ENCODE measurements at regions not wholly inside any gene's neighbourhood (a gene's known extent, or its start where the extent isn't known, plus 50 kb on each side); places are given as distances from the start of the nearest gene placed in this dataset.
"Not testable (repeated sequence)": the region's sequence is repeated elsewhere in the genome, so short reads cannot be mapped to it uniquely, and the experiment has no call there.

DNA sequence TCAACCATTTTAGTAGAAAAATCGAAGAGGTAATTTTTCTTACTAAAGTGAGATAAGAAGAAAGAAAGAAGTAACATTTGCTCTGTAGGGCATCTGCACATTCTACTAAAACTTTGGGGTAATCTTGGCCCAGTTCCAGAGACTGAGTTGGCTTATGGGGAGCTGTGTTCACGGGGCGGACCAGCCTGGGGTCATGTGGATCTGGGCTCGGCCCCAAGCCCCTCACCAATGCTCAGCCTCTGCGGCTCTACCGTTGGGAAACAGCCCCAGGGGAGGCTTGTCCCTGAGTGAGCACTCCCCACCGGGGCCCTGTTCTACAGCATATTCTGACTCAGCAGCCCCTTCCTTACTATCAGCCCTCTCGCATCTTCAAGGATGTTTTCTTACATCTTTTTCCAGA, 132.3 kb downstream of the RTP5 start:
- intact Hi-C loops (cut with micrococcal nuclease): no loop called here

DNA sequence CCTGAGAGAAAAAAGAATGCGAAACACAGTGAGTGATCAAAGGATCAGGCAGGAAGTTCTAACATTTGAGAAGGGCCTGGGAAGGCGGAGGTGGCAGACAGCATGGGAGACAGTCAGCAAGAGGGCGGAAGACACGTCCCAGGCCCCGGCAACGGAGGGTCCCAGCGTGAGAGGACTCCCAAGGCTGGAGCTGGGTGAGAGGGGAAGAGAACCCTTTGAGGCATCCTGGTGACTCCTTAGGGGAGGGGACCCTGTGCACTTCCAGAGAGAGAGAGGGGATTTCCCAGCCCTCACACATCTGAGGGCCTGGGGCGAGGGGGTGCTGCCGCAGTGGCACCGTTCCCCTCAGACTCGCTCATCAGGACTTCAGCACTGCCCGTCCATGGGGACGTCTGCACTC, 133.4 kb downstream of the RTP5 start:
- intact Hi-C loops (cut with micrococcal nuclease): no loop called here

DNA sequence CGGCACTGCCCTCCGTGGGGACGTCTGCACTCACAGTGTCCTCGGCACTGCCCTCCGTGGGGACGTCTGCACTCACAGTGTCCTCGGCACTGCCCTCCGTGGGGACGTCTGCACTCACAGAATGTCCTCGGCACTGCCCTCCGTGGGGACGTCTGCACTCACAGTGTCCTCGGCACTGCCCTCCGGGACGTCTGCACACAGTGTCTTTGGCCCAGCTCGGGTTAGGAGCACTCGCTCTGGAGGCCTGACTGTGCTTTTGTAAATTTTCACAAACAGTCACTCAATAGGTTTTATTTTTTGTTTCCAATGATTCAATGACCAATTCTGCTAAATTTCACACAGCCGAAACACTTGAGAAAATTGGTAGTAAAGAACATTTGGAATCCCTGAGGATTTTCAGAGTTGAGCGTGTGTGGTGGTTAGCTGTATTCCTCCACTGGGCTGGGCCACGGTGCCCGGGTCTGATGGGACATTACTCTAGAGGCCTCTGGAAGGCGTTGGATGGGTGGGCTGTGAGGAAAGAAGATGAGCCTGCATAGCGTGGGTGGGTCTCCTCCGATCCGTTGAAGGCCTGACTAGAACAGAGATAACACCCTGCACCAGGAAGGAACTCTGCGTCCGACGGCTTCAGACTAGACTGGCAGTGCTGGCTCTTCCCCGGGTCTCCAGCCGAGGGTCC, 134.8 kb downstream of the RTP5 start:
- intact Hi-C loops (cut with micrococcal nuclease): no loop called here

DNA sequence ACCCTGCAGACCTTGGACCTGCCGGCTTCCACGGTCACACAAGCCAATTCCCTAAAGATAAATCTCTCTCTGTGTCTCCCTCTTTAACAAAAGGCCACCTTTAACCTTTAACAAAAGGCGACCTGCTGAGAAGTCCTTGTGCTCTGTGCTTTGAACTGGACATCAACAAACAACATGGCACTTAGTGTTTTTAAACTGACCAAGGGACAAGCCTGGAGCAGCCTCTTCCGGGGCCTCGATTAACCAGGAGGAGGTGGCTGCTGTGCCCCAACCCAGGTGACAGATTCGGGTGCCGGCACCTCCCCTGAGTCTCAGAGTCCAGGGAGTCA, 135.3 kb downstream of the RTP5 start:
- intact Hi-C loops (cut with micrococcal nuclease): no loop called here

DNA sequence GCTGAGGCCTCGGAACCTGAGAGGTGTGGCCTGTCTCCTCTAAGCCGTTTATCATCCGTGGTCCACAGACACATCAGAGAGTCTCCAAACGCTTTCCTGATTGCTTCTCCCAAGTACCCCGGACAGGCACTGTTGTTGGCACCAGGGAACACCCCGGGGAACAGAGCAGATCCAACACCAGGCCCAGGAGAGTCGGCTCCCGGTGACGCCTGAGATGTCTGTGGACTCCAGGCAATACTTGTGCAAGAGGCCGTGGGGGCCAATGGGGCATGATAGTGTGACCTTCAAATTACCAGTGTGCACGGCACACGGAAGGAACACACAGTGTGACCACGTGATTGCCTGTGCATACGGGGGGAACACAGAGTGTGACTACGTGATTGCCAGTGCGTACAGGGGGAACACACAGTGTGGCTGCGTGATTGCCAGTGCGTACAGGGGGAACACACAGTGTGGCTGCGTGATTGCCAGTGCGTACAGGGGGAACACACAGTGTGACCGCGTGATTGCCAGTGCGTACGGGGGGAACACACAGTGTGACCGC, 136.6 kb downstream of the RTP5 start:
- intact Hi-C loops (cut with micrococcal nuclease): not testable (repeated sequence)

DNA sequence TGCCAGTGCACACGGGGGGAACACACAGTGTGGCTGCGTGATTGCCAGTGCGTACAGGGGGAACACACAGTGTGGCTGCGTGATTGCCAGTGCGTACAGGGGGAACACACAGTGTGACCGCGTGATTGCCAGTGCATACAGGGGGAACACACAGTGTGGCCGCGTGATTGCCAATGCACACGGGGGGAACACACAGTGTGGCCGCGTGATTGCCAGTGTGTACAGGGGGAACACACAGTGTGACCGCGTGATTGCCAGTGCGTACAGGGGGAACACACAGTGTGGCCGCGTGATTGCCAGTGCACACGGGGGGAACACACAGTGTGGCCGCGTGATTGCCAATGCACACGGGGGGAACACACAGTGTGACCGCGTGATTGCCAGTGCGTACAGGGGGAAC, 139.4 kb downstream of the RTP5 start:
- intact Hi-C loops (cut with micrococcal nuclease): not testable (repeated sequence)

DNA sequence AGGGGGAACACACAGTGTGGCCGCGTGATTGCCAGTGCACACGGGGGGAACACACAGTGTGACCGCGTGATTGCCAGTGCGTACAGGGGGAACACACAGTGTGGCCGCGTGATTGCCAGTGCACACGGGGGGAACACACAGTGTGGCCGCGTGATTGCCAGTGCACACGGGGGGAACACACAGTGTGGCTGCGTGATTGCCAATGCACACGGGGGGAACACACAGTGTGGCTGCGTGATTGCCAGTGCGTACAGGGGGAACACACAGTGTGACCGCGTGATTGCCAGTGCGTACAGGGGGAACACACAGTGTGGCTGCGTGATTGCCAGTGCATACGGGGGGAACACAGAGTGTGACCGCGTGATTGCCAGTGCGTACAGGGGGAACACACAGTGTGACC, 140.3 kb downstream of the RTP5 start:
- intact Hi-C loops (cut with micrococcal nuclease): not testable (repeated sequence)

DNA sequence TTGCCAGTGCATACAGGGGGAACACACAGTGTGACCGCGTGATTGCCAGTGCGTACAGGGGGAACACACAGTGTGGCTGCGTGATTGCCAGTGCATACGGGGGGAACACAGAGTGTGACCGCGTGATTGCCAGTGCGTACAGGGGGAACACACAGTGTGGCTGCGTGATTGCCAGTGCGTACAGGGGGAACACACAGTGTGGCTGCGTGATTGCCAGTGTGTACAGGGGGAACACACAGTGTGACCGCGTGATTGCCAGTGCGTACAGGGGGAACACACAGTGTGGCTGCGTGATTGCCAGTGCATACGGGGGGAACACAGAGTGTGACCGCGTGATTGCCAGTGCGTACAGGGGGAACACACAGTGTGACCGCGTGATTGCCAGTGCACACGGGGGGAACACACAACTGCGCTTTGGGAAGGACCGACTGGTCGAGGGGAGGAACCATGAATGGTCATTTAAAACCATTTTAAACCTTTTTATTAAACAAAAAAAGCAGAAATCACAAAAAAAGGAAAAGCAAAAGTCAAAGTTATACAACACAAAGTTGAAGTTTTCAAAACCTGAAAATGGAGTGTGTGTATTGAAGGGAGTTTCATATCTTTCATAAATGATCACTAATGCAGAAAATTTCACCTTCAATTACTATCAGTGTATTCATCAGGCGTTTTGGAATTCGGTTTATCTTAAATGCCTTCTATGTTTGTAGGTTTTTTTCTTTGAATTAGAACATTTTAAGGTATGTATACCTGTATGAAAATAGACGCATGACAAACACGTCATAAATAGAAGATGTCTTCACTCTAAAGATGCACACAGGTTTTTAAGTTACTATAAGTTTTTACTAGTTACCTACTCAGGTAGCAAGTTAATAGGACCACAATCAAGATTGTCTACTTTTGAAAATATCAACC, 141.0 kb downstream of the RTP5 start:
- intact Hi-C loops (cut with micrococcal nuclease): not testable (repeated sequence)

DNA sequence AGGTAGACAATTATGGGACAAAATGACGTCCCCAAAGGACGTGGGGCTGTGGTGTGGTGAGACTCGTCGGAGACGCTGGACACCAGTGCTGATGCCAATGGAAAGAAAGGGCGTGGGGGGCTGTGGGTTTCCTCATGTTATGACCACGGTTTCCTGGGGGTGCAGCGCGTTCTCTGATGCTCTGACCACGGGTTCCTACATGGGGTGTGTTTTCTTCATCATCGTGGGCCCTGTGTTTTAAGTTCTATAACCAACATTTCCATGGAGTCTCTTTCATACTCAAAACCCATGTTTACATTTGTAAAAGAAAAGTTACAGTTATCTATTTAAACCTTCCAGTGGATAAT, 141.6 kb downstream of the RTP5 start:
- intact Hi-C loops (cut with micrococcal nuclease): no loop called here

DNA sequence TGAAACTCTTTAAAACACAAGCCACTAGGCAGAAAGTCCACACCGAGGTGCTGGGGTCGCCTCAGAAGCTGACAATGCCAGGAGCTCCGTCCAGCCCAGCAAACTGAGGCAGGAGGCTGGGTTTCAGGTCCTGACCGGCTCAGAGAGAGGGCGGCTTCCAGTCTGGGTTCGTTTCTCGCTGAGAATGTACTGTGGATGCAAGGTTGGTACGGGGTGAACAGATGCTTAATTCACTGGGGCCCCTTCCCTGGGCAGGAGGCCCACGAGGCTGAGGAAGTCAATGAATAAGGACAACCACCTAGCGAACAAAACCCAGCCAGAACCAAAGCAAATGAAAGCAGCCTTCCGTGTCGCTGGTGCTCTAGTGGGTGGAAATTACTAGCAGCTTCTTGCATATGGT, 142.0 kb downstream of the RTP5 start:
- intact Hi-C loops (cut with micrococcal nuclease): no loop called here

DNA sequence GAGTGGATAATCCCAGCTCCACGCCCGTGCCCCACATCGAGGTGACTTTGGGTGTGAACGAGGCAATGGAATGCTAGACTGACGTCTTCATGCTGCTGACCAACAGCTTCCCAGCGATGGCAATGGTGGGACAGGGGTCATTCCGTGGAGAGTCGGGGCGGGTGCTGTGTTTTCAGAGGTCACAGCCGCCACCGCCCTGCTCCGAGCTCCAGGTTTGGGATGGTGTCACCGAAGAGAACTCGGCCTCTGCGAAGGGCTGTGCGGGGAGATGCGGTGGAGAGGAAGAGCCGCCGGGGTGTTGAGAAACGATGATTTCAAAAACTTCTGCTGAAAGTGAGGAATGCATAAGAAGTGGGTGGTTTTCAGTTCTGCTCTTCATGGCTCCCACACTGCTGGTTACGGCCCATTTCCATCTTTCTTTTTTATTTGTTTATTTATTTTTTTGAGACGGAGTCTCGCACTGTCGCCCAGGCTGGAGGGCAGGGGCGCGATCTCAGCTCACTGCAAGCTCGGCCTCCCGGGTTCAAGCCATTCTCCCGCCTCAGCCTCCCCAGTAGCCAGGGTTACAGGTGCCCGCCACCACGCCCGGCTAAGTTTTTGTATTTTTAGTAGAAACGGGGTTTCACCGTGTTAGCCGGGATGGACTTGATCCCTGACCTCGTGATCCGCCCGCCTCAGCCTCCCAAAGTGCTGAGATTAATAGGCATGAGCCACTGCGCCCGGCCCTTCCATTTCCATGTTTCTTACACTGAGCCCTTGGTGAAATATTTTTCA, 142.6 kb downstream of the RTP5 start:
- intact Hi-C loops (cut with micrococcal nuclease): no loop called here

DNA sequence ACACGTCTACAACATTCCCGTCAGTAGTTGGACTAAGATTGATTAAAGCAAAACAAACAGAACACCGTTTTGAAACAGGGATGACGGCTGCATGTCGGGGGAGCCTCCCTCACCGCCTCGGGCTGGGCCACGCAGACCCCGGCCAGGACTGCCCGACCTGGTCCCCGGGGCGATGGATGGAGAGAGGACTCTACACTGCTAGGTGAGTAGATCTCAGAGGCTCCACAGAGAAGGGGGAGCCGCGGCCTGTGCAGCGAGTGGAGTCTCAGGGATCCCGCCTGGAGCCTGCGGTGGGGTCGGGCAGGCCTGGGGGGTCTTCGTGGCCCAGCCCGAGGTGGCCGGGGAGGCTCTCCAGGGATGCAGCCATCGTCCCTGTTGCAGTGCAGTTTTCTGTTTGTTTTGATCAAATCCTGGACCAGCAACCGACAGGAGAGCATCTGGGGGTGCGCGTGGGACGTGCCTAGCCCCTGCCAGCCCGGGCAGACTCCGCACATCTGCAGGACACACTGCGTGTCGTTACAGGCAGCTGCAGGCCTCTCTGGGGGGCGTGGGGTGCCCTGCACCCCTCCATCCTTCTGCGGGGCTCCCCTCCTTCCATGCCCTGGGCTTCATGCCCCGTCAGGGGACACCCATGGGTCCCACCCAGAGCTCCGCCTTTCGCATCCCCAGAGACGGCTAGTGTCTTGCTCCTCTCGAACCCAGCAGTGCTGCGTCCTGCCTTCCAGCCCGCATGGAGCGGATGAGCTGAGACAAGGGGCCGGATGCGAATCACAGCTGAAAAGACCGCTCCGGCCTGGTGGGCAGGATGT, 143.6 kb downstream of the RTP5 start:
- intact Hi-C loops (cut with micrococcal nuclease): no loop called here

DNA sequence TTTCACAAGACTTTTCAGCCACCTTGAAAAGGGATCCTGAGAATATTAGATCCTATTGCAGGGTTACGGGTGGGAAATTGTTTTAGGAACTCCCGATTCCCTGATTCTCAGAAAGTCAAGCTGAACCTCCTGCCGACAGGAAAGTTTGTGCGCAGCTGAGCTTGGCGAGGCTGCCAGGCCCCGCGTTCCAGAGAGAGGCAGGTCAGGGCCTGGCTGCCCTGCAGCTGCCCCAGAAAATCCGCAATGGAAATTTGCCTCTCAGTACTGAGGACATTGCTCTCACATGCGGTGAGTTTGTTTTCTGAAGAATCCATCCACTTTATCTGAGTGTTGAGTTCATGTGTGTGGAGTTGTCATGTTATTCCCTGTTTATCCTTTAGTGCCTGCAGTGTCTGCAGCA, 144.2 kb downstream of the RTP5 start:
- intact Hi-C loops (cut with micrococcal nuclease): no loop called here

DNA sequence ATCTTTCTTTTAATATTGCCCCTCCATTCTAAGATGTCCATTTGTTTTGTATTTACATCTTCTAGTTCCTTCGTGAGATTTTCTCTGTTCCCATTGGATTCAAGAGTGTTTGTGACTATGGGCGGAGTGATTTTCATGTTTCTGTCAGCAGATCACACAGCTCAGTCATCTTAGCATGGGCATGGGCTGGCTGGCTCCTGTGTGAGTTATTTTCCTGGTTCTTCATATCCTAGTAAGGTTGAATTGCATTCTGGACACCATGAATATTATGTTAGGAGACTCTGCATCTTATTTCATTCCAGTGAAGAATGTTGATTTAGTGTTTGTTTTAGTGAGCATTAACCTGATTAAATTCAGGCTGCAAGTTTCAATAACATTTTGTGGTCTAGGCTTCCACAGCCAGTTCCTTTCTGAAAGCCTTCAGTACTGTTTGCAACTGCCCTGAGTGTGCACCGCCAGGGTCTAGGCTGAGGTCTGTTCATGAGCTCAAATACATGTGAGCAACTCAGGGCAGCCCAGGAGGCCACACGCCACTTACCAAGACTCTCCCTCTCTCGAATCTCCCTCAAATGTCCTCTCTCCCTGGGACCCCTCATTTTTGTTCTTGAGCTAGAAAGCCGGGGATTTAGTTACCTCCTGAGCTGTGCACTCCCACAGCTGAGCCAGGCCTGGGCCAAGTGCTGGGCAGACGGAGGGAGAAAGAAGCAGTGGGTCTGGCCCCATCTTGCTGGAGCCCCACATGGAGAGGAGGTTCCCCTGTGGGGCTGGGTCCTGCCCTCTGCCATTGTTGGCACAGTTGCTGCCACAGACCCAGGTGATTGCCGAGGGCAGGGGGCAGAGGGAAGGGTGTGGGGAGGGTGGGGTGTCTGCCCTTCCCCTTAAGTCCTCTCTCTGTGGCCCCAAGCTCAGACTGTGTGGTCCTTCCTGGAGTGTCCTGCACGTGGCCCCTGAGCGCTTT, 145.9 kb downstream of the RTP5 start:
- intact Hi-C loops (cut with micrococcal nuclease): no loop called here

DNA sequence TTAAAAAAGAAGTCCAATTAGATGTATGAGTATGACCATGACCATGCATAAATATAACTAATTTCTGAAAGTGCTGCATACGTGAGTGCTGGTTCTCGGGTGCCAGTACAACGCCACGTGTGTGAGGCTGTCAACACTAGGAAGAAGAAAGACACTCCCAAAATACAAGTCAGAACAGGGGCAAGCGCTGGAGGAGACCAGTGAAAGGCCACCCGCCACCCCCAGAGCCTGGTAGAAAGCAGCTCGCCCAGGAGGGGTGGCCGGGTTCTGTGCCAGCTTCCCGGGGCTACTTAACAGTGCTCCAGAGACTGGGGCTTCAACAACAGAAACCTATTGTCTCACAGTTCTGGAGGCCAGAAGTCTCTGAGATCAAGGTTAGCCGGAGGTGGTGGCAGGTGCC, 147.6 kb downstream of the RTP5 start:
- intact Hi-C loops (cut with micrococcal nuclease): no loop called here

DNA sequence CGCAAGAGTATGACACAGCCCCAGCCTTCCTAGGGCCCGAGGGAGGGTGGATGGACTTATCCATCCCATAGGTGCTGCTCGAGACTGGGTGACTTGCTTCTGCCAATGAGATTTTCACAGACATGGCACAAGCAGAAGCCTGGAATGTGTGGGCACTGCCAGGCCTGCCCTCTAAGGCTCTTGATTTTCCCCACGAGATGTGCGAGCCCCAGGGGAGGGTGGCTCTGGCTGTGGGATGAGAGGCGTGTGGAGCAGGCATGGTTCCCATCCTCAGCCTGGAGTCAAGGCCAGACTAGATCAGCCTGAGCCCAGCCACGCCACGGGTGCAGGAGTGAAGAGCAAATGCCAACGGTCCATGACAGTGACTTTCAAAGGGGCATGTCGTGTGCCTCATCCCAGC, 148.9 kb downstream of the RTP5 start:
- intact Hi-C loops (cut with micrococcal nuclease): not testable (repeated sequence)

DNA sequence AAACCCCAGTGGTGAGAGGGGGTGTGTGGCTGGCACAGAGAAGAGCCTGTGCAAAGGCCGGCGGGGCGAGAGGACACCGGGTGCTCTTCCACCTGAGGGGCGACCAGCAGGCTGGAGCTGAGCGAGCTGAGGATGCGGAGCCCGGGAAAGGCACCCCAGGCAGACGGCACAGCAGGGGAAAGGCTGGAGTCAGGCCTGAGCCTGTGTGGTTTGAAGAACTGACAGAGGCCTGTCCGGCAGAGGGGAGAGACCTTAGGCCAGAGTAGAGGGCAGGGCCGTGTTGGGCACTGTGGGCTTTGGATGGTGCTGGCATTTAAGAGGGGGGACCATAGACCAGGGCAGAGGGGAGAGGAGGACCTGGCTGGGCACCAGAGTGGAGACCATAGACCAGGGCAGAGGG, 149.8 kb downstream of the RTP5 start:
- intact Hi-C loops (cut with micrococcal nuclease): no loop called here

DNA sequence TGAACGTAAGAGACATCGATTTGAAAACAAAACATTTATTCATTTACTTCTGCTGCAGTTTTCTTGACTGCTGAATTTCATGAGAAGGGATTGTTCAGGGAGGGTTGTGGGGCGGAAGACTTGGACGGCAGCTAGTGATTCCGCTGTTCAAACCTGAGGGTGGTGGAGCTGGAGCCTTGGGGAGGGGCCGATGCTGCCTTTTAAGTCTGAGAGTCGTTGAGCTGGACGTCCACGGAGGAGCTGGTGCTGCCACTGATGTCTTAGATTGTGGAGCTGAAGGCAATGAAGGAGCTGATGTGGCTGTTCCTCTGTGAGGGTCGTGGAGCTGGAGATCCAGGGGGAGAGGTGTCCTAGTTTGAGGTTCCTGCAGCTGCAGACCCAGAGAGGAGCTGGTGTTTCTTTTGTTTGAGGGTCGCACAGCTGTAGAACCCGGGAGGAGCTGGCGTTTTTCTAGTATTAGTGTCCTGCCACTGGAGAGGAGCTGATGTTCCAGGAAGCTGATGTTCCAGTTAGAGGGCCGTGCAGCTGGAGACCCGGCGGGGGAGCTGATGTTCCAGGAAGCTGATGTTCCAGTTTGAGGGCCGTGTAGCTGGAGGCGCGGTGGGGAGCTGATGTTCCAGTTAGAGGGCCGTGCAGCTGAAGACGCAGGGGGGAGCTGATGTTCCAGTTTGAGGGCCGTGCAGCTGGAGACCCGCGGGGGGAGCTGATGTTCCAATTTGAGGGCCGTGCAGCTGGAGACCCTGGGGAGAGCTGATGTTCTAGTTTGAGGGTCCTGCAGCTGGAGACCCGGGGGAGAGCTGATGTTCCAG, 150.9 kb downstream of the RTP5 start:
- intact Hi-C loops (cut with micrococcal nuclease): no loop called here

Data from T-helper 1 cell treated with Interleukin-12 subunit alpha and Interleukin-12 subunit beta and Interleukin-4 antibody, amounts not matched to agents 30 ng/mL and 1 ng/mL, for 36 hours (primary cell).